Calu3 (cell line): ENCODE measurements at regions not wholly inside any gene's neighbourhood (a gene's known extent, or its start where the extent isn't known, plus 50 kb on each side); places are given as distances from the start of the nearest gene placed in this dataset.

Source experiments
- BruUV-seq: library from RNA; stranded (reverse); fragments of 400-500 nt; replicated peaks from 2 replicates; lab custom pipeline; 2021; lab: Mats Ljungman, UMichigan
- CTCF ChIA-PET: fragments of 300-600 bp; sonication (Branson Sonifier 250); formaldehyde crosslinking; loops from one replicate; lab custom pipeline; 2022; ENCODE audit warnings: antibody characterized with exemption; lab: Charles Lee
- DNase-seq: peaks from one replicate; pipeline ENCODE4 v3.0.0; 2022
- H3K27ac Mint-ChIP-seq: one replicate; pipeline ENCODE4 v1.8.0; 2022; ENCODE audit warnings: mixed read lengths; ENCODE audit not compliant: unreplicated experiment
- H3K27me3 Mint-ChIP-seq: one replicate; pipeline ENCODE4 v1.8.0; 2022; ENCODE audit warnings: mixed read lengths; ENCODE audit not compliant: unreplicated experiment
- H3K36me3 Mint-ChIP-seq: one replicate; pipeline ENCODE4 v1.8.0; 2022; ENCODE audit warnings: mild to moderate bottlenecking, moderate library complexity, mixed read lengths; ENCODE audit not compliant: insufficient read depth, unreplicated experiment
- H3K4me1 Mint-ChIP-seq: one replicate; pipeline ENCODE4 v1.8.0; 2022; ENCODE audit warnings: mild to moderate bottlenecking, low read depth, mixed read lengths; ENCODE audit not compliant: unreplicated experiment
- H3K4me3 Mint-ChIP-seq: one replicate; pipeline ENCODE4 v1.8.0; 2022; ENCODE audit warnings: mild to moderate bottlenecking, low read depth, moderate library complexity, mixed read lengths; ENCODE audit not compliant: unreplicated experiment
- H3K9me3 Mint-ChIP-seq: one replicate; pipeline ENCODE4 v1.8.0; 2022; ENCODE audit warnings: low read depth, mixed read lengths; ENCODE audit not compliant: unreplicated experiment
- CTCF ChIP-seq: fragments of 200-600 bp; IDR thresholded peaks from one replicate; pipeline ENCODE4 v1.8.0; 2022; ENCODE audit warnings: antibody characterized with exemption; ENCODE audit not compliant: unreplicated experiment
- intact Hi-C: fragments of 100-400 bp; cut with micrococcal nuclease; formaldehyde crosslinking; loops from one replicate; pipeline ENCODE4 v1.10.0; 2022; ENCODE audit not compliant: unreplicated experiment

- Mint-ChIP-seq H3K4me3 (no peak overlapping the region), H3K27ac (no peak overlapping the region), H3K4me1 (no peaks in the 10 kb centered on the region), H3K36me3 (no peaks in the 10 kb centered on the region), H3K27me3 (peaks cover 28% of the 10 kb centered on the region), H3K9me3 (no peaks in the 10 kb centered on the region)
- CTCF ChIA-PET, result no interaction called here
- no TSS peak for BruUV-seq
- no peak for DNase-seq
- intact Hi-C loops, result no loop called here
- no peak for TF ChIP-seq CTCF
Observed at GRCh38 chr2:67871686-67872412, 191.0 kb downstream of the C1D start.

GRCh38 chr2:67872481-67872880, 190.3 kb downstream of the C1D start:
- Mint-ChIP-seq H3K9me3 (no peaks in the 10 kb centered on the region), H3K4me1 (no peaks in the 10 kb centered on the region), H3K27ac (no peak overlapping the region), H3K27me3 (peaks cover 35% of the 10 kb centered on the region), H3K36me3 (no peaks in the 10 kb centered on the region), H3K4me3 (no peak overlapping the region)
- CTCF ChIA-PET, result no interaction called here
- BruUV-seq, result no TSS peak
- TF ChIP-seq CTCF, result no peak
- intact Hi-C loops, result no loop called here
- no peak for DNase-seq

- H3K27me3 Mint-ChIP-seq, result peaks cover 31% of the 10 kb centered on the region
- no TSS peak for BruUV-seq
- intact Hi-C loops, result no loop called here
Observed at GRCh38 chr2:67873916-67874315, 188.9 kb downstream of the C1D start.

GRCh38 chr2:67876176-67876575, 186.6 kb downstream of the C1D start:
- TF ChIP-seq CTCF, result no peak
- Mint-ChIP-seq H3K27me3 (peaks cover 22% of the 10 kb centered on the region), H3K4me3 (no peak overlapping the region), H3K4me1 (no peaks in the 10 kb centered on the region), H3K9me3 (no peaks in the 10 kb centered on the region), H3K27ac (no peak overlapping the region), H3K36me3 (no peaks in the 10 kb centered on the region)
- no peak for DNase-seq
- CTCF ChIA-PET, result no interaction called here
- intact Hi-C loops, result no loop called here
- no TSS peak for BruUV-seq

More at GRCh38 chr2:67873916-67874315, 188.9 kb downstream of the C1D start:
- Mint-ChIP-seq H3K27ac (no peak overlapping the region), H3K4me3 (no peak overlapping the region), H3K9me3 (no peaks in the 10 kb centered on the region), H3K4me1 (no peaks in the 10 kb centered on the region), H3K36me3 (no peaks in the 10 kb centered on the region)
- CTCF ChIA-PET, result no interaction called here
- TF ChIP-seq CTCF, result no peak
- no peak for DNase-seq
